ENCODE measurements at regions not wholly inside any gene's neighbourhood (a gene's known extent, or its start where the extent isn't known, plus 50 kb on each side); places are given as distances from the start of the nearest gene placed in this dataset.

- TF ChIP-seq ZNF274 (IDR thresholded peaks at IDR 0.05; ENCODE audit: borderline replicate concordance, extremely low read depth, low read length) = no peak
- no peak for TF ChIP-seq GTF2F1 (IDR thresholded peaks at IDR 0.05; ENCODE audit: borderline replicate concordance, low read depth, low read length)
- TF ChIP-seq KDM5A (IDR thresholded peaks at IDR 0.05; ENCODE audit: low read length) = no peak
Observed at GRCh38 chr9:4923141-4923540, 61.9 kb upstream of the JAK2 start (continued).

Measured in H1 (cell line).